ENCODE measurements at regions not wholly inside any gene's neighbourhood (a gene's known extent, or its start where the extent isn't known, plus 50 kb on each side); places are given as distances from the start of the nearest gene placed in this dataset.

- TF ChIP-seq, protein P1, sequence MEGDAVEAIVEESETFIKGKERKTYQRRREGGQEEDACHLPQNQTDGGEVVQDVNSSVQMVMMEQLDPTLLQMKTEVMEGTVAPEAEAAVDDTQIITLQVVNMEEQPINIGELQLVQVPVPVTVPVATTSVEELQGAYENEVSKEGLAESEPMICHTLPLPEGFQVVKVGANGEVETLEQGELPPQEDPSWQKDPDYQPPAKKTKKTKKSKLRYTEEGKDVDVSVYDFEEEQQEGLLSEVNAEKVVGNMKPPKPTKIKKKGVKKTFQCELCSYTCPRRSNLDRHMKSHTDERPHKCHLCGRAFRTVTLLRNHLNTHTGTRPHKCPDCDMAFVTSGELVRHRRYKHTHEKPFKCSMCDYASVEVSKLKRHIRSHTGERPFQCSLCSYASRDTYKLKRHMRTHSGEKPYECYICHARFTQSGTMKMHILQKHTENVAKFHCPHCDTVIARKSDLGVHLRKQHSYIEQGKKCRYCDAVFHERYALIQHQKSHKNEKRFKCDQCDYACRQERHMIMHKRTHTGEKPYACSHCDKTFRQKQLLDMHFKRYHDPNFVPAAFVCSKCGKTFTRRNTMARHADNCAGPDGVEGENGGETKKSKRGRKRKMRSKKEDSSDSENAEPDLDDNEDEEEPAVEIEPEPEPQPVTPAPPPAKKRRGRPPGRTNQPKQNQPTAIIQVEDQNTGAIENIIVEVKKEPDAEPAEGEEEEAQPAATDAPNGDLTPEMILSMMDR (IDR thresholded peaks at IDR 0.05; ENCODE audit: control extremely low read depth in 1 of 3, insufficient read depth in 1 of 3, low read depth in 1 of 3, low read length in 3 of 3): no peak
- no peak for TF ChIP-seq SRF (IDR thresholded peaks at IDR 0.05; ENCODE audit: low read depth, low read length)
- no peak for TF ChIP-seq POLR2AphosphoS5 (IDR thresholded peaks at IDR 0.05; ENCODE audit: low read depth, low read length)
Measured at GRCh38 chr5:152824316-152824715, 419.2 kb upstream of the NMUR2 start.
